Stromal cell of bone marrow (primary cell): ENCODE measurements at regions not wholly inside any gene's neighbourhood (a gene's known extent, or its start where the extent isn't known, plus 50 kb on each side); places are given as distances from the start of the nearest gene placed in this dataset.

Source experiments
- DNase-seq: peaks from one replicate; pipeline ENCODE4 v3.0.0-alpha.2; 2012; ENCODE audit warnings: low read depth

DNA sequence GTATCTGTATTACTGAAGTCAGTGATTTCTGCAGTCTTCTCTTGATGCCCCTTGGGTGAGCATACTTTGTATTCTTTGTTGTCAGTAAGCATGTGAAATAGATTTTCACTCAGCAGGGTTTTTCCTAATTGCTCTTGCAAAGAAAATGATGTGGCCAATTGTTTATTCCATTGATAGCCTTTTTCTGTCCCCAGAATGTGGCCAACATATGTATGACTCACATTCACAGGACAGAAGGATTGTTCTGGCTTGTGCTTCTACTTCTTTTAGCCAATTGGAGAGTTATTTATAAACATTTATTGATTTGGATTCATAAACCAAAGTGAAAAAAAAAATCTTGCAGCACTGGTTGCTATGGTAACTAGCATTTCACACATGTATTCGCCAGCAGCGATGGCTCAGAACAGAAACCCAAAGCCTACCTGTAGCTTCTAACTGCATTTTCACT lies 54.4 kb upstream of the RBM24 start:
- no peak for DNase-seq

DNA sequence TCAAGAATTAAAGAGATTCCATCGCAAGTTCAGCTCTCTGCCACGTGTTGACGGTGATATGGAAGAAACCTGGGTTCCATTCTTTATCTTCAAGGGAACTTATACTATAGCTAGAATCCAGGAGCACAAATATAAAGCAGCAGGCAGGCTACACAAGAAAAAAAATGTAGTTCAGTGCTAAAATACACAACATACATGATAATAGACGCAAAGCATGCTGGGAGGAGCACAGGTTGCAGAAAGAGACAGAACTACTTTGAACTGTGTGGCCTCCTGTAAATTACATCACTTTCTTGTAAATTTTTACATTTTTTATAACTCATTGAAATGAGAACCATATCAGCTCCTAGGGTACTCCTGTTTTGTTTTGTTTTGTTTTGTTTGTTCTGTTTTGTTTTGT lies 53.8 kb upstream of the RBM24 start:
- DNase-seq = no peak
